ENCODE measurements at regions not wholly inside any gene's neighbourhood (a gene's known extent, or its start where the extent isn't known, plus 50 kb on each side); places are given as distances from the start of the nearest gene placed in this dataset.

DNA sequence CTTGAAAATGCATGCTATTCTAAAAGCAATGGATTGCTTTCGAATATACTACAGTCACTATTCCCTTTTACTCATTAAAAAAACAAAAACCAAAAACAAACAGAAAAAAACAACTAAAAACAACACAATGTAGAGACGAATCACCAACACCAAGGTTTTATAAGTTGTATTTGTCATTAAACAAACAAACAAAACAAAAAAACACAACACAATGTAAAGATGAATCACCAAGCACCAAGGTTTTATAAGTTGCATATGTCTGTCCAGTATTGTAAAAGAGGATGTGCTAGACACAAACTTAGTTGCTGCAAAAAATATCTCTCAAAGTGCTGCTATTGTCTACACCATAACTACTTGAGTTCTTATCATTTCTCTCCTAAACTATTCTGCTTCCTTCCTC is 1269.2 kb downstream of the EFNA5 start:
- no peak overlapping the region for H3K4me3 ChIP-seq
- TF ChIP-seq POLR2A (IDR thresholded peaks at IDR 0.05) (no peak), EP300 (IDR thresholded peaks at IDR 0.05) (no peak), POLR2AphosphoS5 (IDR thresholded peaks at IDR 0.05) (no peak)
- TF ChIP-seq, protein P1, sequence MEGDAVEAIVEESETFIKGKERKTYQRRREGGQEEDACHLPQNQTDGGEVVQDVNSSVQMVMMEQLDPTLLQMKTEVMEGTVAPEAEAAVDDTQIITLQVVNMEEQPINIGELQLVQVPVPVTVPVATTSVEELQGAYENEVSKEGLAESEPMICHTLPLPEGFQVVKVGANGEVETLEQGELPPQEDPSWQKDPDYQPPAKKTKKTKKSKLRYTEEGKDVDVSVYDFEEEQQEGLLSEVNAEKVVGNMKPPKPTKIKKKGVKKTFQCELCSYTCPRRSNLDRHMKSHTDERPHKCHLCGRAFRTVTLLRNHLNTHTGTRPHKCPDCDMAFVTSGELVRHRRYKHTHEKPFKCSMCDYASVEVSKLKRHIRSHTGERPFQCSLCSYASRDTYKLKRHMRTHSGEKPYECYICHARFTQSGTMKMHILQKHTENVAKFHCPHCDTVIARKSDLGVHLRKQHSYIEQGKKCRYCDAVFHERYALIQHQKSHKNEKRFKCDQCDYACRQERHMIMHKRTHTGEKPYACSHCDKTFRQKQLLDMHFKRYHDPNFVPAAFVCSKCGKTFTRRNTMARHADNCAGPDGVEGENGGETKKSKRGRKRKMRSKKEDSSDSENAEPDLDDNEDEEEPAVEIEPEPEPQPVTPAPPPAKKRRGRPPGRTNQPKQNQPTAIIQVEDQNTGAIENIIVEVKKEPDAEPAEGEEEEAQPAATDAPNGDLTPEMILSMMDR (IDR thresholded peaks at IDR 0.05) = no peak
- no peak for DNase-seq
- H3K4me1 ChIP-seq = no peaks in the 10 kb centered on the region
- H3K27me3 ChIP-seq = no peaks in the 10 kb centered on the region
- no peaks in the 10 kb centered on the region for H3K36me3 ChIP-seq
- no peak overlapping the region for H3K27ac ChIP-seq
- WGBS, 5 donors = 62 to 69% (median 68%) methylated on average over 2 of the region's 2 CpGs
- intact Hi-C loops (cut with DNase I; ENCODE audit: low total_unique reads) = no loop called here
- no peaks in the 10 kb centered on the region for H3K9me3 ChIP-seq

GRCh38 chr5:106399391-106399790 is 1271.3 kb downstream of the EFNA5 start:
- H3K27me3 ChIP-seq = no peaks in the 10 kb centered on the region
- H3K4me1 ChIP-seq = no peaks in the 10 kb centered on the region
- intact Hi-C loops (cut with DNase I; ENCODE audit: low total_unique reads) = no loop called here
- H3K9me3 ChIP-seq = no peaks in the 10 kb centered on the region
- no peak for DNase-seq
- H3K4me3 ChIP-seq = no peak overlapping the region
- no peaks in the 10 kb centered on the region for H3K36me3 ChIP-seq
- no peak overlapping the region for H3K27ac ChIP-seq
- WGBS, 5 donors = 73 to 84% (median 79%) methylated on average over 1 of the region's 1 CpG
- TF ChIP-seq POLR2A (IDR thresholded peaks at IDR 0.05) (no peak), EP300 (IDR thresholded peaks at IDR 0.05) (no peak), POLR2AphosphoS5 (IDR thresholded peaks at IDR 0.05) (no peak)
- TF ChIP-seq, protein P1 (IDR thresholded peaks at IDR 0.05) = no peak

DNA sequence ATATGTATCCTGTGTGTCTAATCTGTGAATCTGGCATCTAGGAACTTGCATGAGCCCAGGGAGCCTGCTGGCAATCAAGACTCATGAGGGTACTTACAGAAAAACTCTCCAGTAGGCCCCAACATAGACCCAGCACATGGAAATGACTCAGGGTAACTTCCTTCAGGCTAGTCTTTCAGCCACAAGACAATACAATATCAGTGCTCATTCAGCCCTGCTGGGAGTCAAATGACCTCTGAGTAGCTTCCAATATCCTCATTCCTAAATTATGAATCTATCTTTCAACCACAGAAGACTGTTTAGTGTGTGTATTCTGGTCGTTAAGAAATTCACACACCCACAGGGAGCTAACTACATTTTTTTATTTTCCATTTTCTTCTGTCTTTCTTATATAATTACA is 1273.0 kb downstream of the EFNA5 start:
- Histone ChIP-seq H3K27me3 (no peaks in the 10 kb centered on the region), H3K27ac (no peak overlapping the region), H3K36me3 (no peaks in the 10 kb centered on the region), H3K4me3 (no peak overlapping the region), H3K9me3 (no peaks in the 10 kb centered on the region), H3K4me1 (no peaks in the 10 kb centered on the region)
- intact Hi-C loops (cut with DNase I; ENCODE audit: low total_unique reads) = no loop called here
- DNase-seq = no peak
- WGBS, 5 donors = 32 to 57% (median 43%) methylated on average over 1 of the region's 1 CpG
- TF ChIP-seq, protein P1 (IDR thresholded peaks at IDR 0.05) = no peak
- TF ChIP-seq POLR2A (IDR thresholded peaks at IDR 0.05) = no peak
- TF ChIP-seq POLR2AphosphoS5 (IDR thresholded peaks at IDR 0.05) = no peak
- TF ChIP-seq EP300 (IDR thresholded peaks at IDR 0.05) = no peak

DNA sequence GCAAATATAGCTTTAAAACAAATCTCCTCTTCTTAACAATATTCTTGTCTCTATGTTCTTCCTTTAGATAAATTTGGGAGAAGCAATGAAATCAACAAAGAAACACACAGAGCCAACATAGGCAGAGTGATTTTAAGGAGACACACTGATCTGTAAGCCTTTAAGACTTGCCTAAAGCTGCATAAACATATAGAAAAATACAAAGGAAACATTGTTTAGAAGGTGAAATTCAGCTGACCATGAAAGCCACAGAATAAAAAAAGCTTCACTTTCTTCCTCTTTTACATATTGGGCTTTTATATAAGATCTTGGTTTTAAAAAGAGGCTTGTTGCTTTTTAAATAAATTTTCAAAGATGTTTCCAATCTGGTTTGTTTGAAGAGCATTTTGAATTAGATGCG is 1277.5 kb downstream of the EFNA5 start:
- WGBS, 5 donors = 93 to 100% (median 96%) methylated on average over 1 of the region's 1 CpG
- intact Hi-C loops (cut with DNase I; ENCODE audit: low total_unique reads) = no loop called here
- no peak for DNase-seq
- Histone ChIP-seq H3K27ac (no peak overlapping the region), H3K4me1 (no peaks in the 10 kb centered on the region), H3K36me3 (no peaks in the 10 kb centered on the region), H3K9me3 (no peaks in the 10 kb centered on the region), H3K27me3 (no peaks in the 10 kb centered on the region), H3K4me3 (no peak overlapping the region)
- no peak for TF ChIP-seq EP300 (IDR thresholded peaks at IDR 0.05)
- TF ChIP-seq, protein P1 (IDR thresholded peaks at IDR 0.05) = no peak
- TF ChIP-seq POLR2AphosphoS5 (IDR thresholded peaks at IDR 0.05) = no peak
- TF ChIP-seq POLR2A (IDR thresholded peaks at IDR 0.05) = no peak

All from stomach (tissue), 8 donors.